SK-N-SH (cell line): ENCODE measurements at regions not wholly inside any gene's neighbourhood (a gene's known extent, or its start where the extent isn't known, plus 50 kb on each side); places are given as distances from the start of the nearest gene placed in this dataset.

ENCODE experiments used
- CTCF ChIA-PET: fragments of 300-600, 350-600 bp; formaldehyde crosslinking; extraction: SDS; loops from one replicate; lab custom pipeline; 2021; lab: Yijun Ruan, JAX
- POLR2A ChIA-PET: fragments of 350-600 bp; sonication (Branson Sonifier 250); formaldehyde crosslinking; extraction: SDS; loops from one replicate; lab custom pipeline; 2020; ENCODE audit warnings: antibody characterized with exemption, inconsistent platforms; lab: Yijun Ruan, JAX
- DNase-seq: peaks from one replicate; pipeline ENCODE4 v3.0.0; 2012
- H2AFZ ChIP-seq: fragments of 200-600 bp; sonication (generic); 2 replicates; pipeline ENCODE4 v1.8.1; 2016; ENCODE audit warnings: antibody characterized with exemption, mild to moderate bottlenecking, low read depth
- H3F3A ChIP-seq: fragments of 200-600 bp; sonication (generic); replicated peaks from 2 replicates; pipeline ENCODE3; 2016; ENCODE audit warnings: antibody characterized with exemption, mild to moderate bottlenecking; ENCODE audit not compliant: insufficient read depth
- H3K27ac ChIP-seq, 2 experiments: fragments of 200-500 bp in 1 of 2; fragments of 200-600 bp in 1 of 2; sonication (Bioruptor generic) in 1 of 2; sonication (generic), shearing (Covaris generic) in 1 of 2; 2 replicates each; pipeline versions ENCODE4 v1.5.1 to v1.6.1; 2014 to 2016; ENCODE audit warnings: low read depth in 2 of 2, inconsistent platforms in 1 of 2, low read length in 1 of 2, mild to moderate bottlenecking in 1 of 2, mixed read lengths in 1 of 2
- H3K27me3 ChIP-seq: fragments of 200-600 bp; sonication (generic), shearing (Covaris generic); 2 replicates; pipeline ENCODE4 v1.6.1; 2016; ENCODE audit warnings: mixed run types; ENCODE audit not compliant: insufficient read depth
- H3K36me3 ChIP-seq, 2 experiments: fragments of 200-500 bp in 1 of 2; fragments of 200-600 bp in 1 of 2; sonication (Bioruptor generic) in 1 of 2; sonication (generic) in 1 of 2; replicated peaks in 1 of 2; 2 replicates each; pipeline versions ENCODE3 to v1.5.1; 2014 to 2016; ENCODE audit warnings: low read length in 1 of 2, mild to moderate bottlenecking in 1 of 2; ENCODE audit not compliant: insufficient read depth in 2 of 2, control insufficient read depth in 1 of 2
- H3K4me1 ChIP-seq, 2 experiments: fragments of 200-500 bp in 1 of 2; fragments of 200-600 bp in 1 of 2; sonication (Bioruptor generic) in 1 of 2; sonication (generic), shearing (Covaris generic) in 1 of 2; 2 replicates each; pipeline versions ENCODE4 v1.5.1 to v1.6.1; 2014 to 2016; ENCODE audit warnings: low read depth in 1 of 2, low read length in 1 of 2, mixed run types in 1 of 2; ENCODE audit not compliant: insufficient read depth in 2 of 2, control insufficient read depth in 1 of 2
- H3K4me2 ChIP-seq: fragments of 200-600 bp; sonication (generic), shearing (Covaris generic); 2 replicates; pipeline ENCODE4 v1.6.1; 2017; ENCODE audit warnings: mixed run types
- H3K4me3 ChIP-seq, 2 experiments: fragments of 200-500 bp in 1 of 2; fragments of 200-600 bp in 1 of 2; sonication (Bioruptor generic) in 1 of 2; sonication (generic), shearing (Covaris generic) in 1 of 2; 2 replicates each; pipeline versions ENCODE4 v1.5.1 to v1.8.1; 2014 to 2016; ENCODE audit warnings: low read depth in 2 of 2, inconsistent platforms in 1 of 2, low read length in 1 of 2, mild to moderate bottlenecking in 1 of 2, mixed read lengths in 1 of 2, moderate library complexity in 1 of 2
- H3K79me2 ChIP-seq: fragments of 200-600 bp; sonication (generic); 2 replicates; pipeline ENCODE4 v1.8.1; 2017; ENCODE audit warnings: mild to moderate bottlenecking; ENCODE audit not compliant: insufficient read depth
- H3K9ac ChIP-seq: fragments of 200-600 bp; sonication (generic); 2 replicates; pipeline ENCODE4 v1.6.1; 2017; ENCODE audit warnings: mixed run types
- H3K9me2 ChIP-seq: fragments of 200-600 bp; sonication (generic); 2 replicates; pipeline ENCODE4 v1.6.1; 2017; ENCODE audit warnings: mixed run types
- H3K9me3 ChIP-seq: fragments of 200-600 bp; sonication (generic); 2 replicates; pipeline ENCODE4 v1.6.1; 2017; ENCODE audit warnings: mixed run types, mild to moderate bottlenecking, moderate library complexity
- H4K20me1 ChIP-seq: fragments of 200-600 bp; sonication (generic); 2 replicates; pipeline ENCODE4 v1.6.1; 2017; ENCODE audit warnings: mild to moderate bottlenecking, mixed run types; ENCODE audit not compliant: insufficient read depth
- CHD2 ChIP-seq: fragments of 150-350 bp; IDR thresholded peaks from 2 replicates; pipeline ENCODE4 v1.6.1; 2018; ENCODE audit warnings: low read length; ENCODE audit not compliant: partially characterized antibody
- EP300 ChIP-seq, 2 experiments: IDR thresholded peaks; 2 replicates each; pipeline versions ENCODE4 v1.4.0 to v1.6.1; 2012; ENCODE audit warnings: borderline replicate concordance in 1 of 2, low read depth in 1 of 2, low read length in 1 of 2
- FOSL2 ChIP-seq: IDR thresholded peaks from 2 replicates; pipeline ENCODE4 v1.4.0; 2012; ENCODE audit warnings: low read depth, mild to moderate bottlenecking, moderate library complexity, borderline replicate concordance
- GATA2 ChIP-seq: sonication (generic); formaldehyde crosslinking; IDR thresholded peaks from 2 replicates; pipeline ENCODE4 v1.5.0; 2020; ENCODE audit warnings: mild to moderate bottlenecking, missing genetic modification reagents
- NFIC ChIP-seq: IDR thresholded peaks from 2 replicates; pipeline ENCODE4 v1.4.0; 2012; ENCODE audit warnings: borderline replicate concordance
- POLR2AphosphoS5 ChIP-seq: IDR thresholded peaks from 2 replicates; pipeline ENCODE4 v1.6.1; 2012; ENCODE audit warnings: low read depth, low read length
- RAD21 ChIP-seq: IDR thresholded peaks from 2 replicates; pipeline ENCODE4 v1.6.1; 2012; ENCODE audit warnings: mild to moderate bottlenecking, low read length
- RFX5 ChIP-seq: IDR thresholded peaks from 2 replicates; pipeline ENCODE4 v1.6.1; 2012; ENCODE audit warnings: mild to moderate bottlenecking, improper control_type of control experiment, low read length
- TCF12 ChIP-seq: IDR thresholded peaks from 2 replicates; pipeline ENCODE4 v1.4.0; 2012
- TEAD4 ChIP-seq: IDR thresholded peaks from 2 replicates; pipeline ENCODE4 v1.4.0; 2012; ENCODE audit warnings: mild to moderate bottlenecking, borderline replicate concordance; ENCODE audit not compliant: insufficient read depth
- WGBS: methylation state at CpG from one replicate; pipeline ENCODE4 v1.1.6; 2017; ENCODE audit warnings: low lambda C conversion rate; 5-methylcytosine and 5-hydroxymethylcytosine counted together
- TF ChIP-seq, protein P1 (sequence below): IDR thresholded peaks from 2 replicates; pipeline ENCODE4 v1.4.0; 2012; ENCODE audit warnings: low read depth, borderline replicate concordance

DNA sequence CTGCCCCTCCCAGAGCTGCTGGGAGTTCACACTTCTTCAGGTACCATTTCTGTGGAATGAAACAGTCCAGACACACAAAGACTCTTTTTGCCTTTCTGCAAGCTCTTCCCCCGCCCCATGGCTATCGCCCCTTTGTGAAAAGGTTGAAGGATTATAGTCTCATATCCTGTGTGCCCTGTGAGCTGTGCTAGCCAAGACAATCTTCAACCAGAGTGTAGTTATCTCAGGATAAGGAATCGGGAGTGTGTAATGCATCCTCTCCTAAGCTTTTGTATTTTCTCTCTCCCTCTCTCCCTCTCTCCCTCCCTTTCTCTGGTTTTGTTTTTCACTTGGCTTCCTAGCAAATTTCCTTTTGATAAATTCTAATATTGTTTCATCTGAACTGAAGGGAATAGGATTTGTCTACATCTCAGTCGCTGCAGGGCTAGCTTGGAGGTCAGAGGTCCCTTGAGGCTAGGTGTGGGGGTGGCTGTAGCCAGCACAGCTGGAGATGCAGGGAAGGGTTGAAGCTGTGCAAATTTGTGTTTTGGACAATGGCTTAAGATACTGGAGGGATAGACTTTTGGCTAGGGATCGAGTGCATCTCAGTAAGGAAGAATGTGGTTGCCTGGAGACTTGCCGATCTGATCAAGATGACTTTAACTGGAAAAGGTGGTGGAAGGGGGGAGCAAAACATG, 74.6 kb upstream of the NALF2 start:
- Histone ChIP-seq H3K4me3 (no peak overlapping the region), H3K36me3 (no peaks in the 10 kb centered on the region), H3F3A (no peaks in the 10 kb centered on the region), H3K9me2 (no peaks in the 10 kb centered on the region), H3K9me3 (no peaks in the 10 kb centered on the region), H3K9ac (no peak overlapping the region), H3K4me2 (no peak overlapping the region), H3K27ac (no peak overlapping the region), H2AFZ (no peak overlapping the region), H3K4me1 (peaks cover 0 to 7% of the 10 kb centered on the region in 2 experiments; a peak in 1 of 4 replicates), H4K20me1 (no peaks in the 10 kb centered on the region), H3K27me3 (peaks cover 24% of the 10 kb centered on the region; the same call in 1 of the 2 replicates), H3K79me2 (no peaks in the 10 kb centered on the region)
- no peak for DNase-seq
- under 1% methylated on average over 6 of the region's 6 CpGs for WGBS
- CTCF ChIA-PET = interaction anchor here (1.1 kb wide), 1 partner anchor 42 kb away, joined by 3 read pairs; no protein-coding TSS in a partner anchor
- TF ChIP-seq TEAD4 (no peak), RFX5 (no peak), FOSL2 (no peak), EP300 (IDR thresholded peaks at IDR 0.05; ENCODE audit: borderline replicate concordance in 1 of 2, low read depth in 1 of 2, low read length in 1 of 2) (no peak), NFIC (no peak), CHD2 (no peak), RAD21 (no peak), GATA2 (CRISPR knock-in tag) (no peak)
- TF ChIP-seq, protein P1, sequence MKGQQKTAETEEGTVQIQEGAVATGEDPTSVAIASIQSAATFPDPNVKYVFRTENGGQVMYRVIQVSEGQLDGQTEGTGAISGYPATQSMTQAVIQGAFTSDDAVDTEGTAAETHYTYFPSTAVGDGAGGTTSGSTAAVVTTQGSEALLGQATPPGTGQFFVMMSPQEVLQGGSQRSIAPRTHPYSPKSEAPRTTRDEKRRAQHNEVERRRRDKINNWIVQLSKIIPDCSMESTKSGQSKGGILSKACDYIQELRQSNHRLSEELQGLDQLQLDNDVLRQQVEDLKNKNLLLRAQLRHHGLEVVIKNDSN = no peak
- POLR2A ChIA-PET = no interaction called here

GRCh38 chrX:69428216-69428615, 75.9 kb upstream of the NALF2 start:
- CTCF ChIA-PET = interaction anchor here (1.0 to 1.1 kb wide), 2 partner anchors 14 to 40 kb away, joined by 3 to 4 read pairs; no protein-coding TSS in a partner anchor
- Histone ChIP-seq H2AFZ (no peak overlapping the region), H3F3A (no peaks in the 10 kb centered on the region), H3K79me2 (no peaks in the 10 kb centered on the region), H3K9ac (no peak overlapping the region), H3K4me3 (no peak overlapping the region), H3K27ac (no peak overlapping the region), H3K4me2 (no peak overlapping the region), H3K9me2 (no peaks in the 10 kb centered on the region), H3K4me1 (peaks cover 0 to 7% of the 10 kb centered on the region in 2 experiments; a peak in 1 of 4 replicates), H3K27me3 (peaks cover 24% of the 10 kb centered on the region; the same call in 1 of the 2 replicates), H3K9me3 (no peaks in the 10 kb centered on the region), H3K36me3 (no peaks in the 10 kb centered on the region), H4K20me1 (no peaks in the 10 kb centered on the region)
- TF ChIP-seq CHD2 (no peak), POLR2AphosphoS5 (no peak), TCF12 (no peak)
- WGBS = 0% methylated on average over 2 of the region's 2 CpGs
- no peak for DNase-seq
- POLR2A ChIA-PET = no interaction called here
